ENCODE measurements at regions not wholly inside any gene's neighbourhood (a gene's known extent, or its start where the extent isn't known, plus 50 kb on each side); places are given as distances from the start of the nearest gene placed in this dataset.

- DNase-seq (ENCODE audit: low read depth in 1 of 2, low spot score in 1 of 2) = no peak
- no peak overlapping the region for H3K4me3 ChIP-seq (replicated peaks; ENCODE audit: insufficient read depth, low read length)
- TF ChIP-seq SPI1 (IDR thresholded peaks at IDR 0.05; ENCODE audit: borderline replicate concordance, low read depth) (no peak), GABPA (IDR thresholded peaks at IDR 0.05; ENCODE audit: low read depth) (no peak), REST (IDR thresholded peaks at IDR 0.05; ENCODE audit: insufficient replicate concordance, low read depth) (no peak), POLR2AphosphoS5 (IDR thresholded peaks at IDR 0.05; ENCODE audit: low read depth) (no peak), CTCF (IDR thresholded peaks at IDR 0.05; ENCODE audit: insufficient read depth, low read length) (no peak)
- no peak overlapping the region for H3K27ac ChIP-seq (replicated peaks)
- no peaks in the 10 kb centered on the region for H3K27me3 ChIP-seq (ENCODE audit: insufficient read depth, poor library complexity, severe bottlenecking)
Measured at GRCh38 chr5:82353522-82353921, 75.4 kb upstream of the RPS23 start.

DNA sequence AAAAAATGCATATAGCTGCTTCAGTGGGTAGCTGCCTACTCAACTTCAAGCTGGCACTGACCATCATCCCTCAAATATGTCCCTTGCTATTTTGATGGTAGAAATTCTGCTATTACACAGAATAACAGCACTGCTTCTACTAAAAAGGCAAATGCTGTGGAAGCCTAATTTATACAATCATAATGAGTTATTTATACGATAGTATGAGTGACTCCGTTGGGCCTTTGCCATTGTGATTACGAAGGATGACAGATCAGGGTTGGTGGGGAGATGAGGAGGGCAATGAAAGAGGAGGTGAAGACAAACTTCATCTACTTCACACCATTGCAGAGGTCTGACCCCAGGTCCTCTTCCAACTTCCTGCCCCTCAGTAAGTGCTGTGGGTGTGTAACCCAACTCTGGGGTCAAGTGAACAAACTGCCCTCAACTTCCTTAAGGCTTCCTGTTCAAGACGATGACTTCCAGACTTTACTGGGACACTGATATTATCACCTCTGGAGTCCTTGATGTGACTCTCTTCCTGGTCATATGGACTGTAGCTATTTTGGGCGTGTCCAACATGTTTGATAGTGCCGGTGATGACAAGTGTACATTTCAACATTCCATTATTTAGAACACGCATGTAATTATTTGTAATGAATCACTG, 74.1 kb upstream of the RPS23 start:
- DNase-seq (ENCODE audit: low read depth in 1 of 2, low spot score in 1 of 2) = no peak
- no peak overlapping the region for H3K4me3 ChIP-seq (replicated peaks; ENCODE audit: insufficient read depth, low read length)
- no peaks in the 10 kb centered on the region for H3K27me3 ChIP-seq (ENCODE audit: insufficient read depth, poor library complexity, severe bottlenecking)
- TF ChIP-seq POLR2AphosphoS5 (IDR thresholded peaks at IDR 0.05; ENCODE audit: low read depth) (no peak), GABPA (IDR thresholded peaks at IDR 0.05; ENCODE audit: low read depth) (no peak), SPI1 (IDR thresholded peaks at IDR 0.05; ENCODE audit: borderline replicate concordance, low read depth) (no peak), REST (IDR thresholded peaks at IDR 0.05; ENCODE audit: insufficient replicate concordance, low read depth) (no peak), CTCF (IDR thresholded peaks at IDR 0.05; ENCODE audit: insufficient read depth, low read length) (no peak)
- H3K27ac ChIP-seq (replicated peaks) = no peak overlapping the region

DNA sequence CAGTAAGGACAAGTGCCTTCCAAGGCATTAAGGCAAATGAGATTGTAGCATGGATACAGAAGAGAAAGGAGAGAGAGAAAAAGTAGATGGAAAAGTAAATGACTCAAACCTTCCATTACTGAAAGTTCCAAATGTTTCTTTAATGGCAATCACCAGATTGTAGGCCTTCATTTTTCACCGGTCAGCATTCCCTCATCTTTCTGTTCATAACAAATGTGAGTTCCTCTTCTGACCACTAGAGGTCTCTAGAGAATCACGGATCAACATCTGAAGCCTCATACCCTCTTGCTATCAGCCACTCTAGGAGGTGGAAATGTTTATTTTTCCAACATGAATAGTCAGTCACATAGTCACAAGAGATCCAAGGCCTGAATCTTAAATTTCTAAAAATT, 73.6 kb upstream of the RPS23 start:
- TF ChIP-seq REST (IDR thresholded peaks at IDR 0.05; ENCODE audit: insufficient replicate concordance, low read depth) (no peak), POLR2AphosphoS5 (IDR thresholded peaks at IDR 0.05; ENCODE audit: low read depth) (no peak), CTCF (IDR thresholded peaks at IDR 0.05; ENCODE audit: insufficient read depth, low read length) (peak; percentile 11), SPI1 (IDR thresholded peaks at IDR 0.05; ENCODE audit: borderline replicate concordance, low read depth) (no peak)
- Histone ChIP-seq H3K27me3 (ENCODE audit: insufficient read depth, poor library complexity, severe bottlenecking) (no peaks in the 10 kb centered on the region), H3K4me3 (replicated peaks; ENCODE audit: insufficient read depth, low read length) (no peak overlapping the region), H3K27ac (replicated peaks) (no peak overlapping the region)
- peak; percentile 3 to 5 for DNase-seq (ENCODE audit: low read depth in 1 of 2, low spot score in 1 of 2)

All from HL-60 (cell line).